ENCODE measurements at regions not wholly inside any gene's neighbourhood (a gene's known extent, or its start where the extent isn't known, plus 50 kb on each side); places are given as distances from the start of the nearest gene placed in this dataset.

- Histone ChIP-seq H3K9me3 (ENCODE audit: control insufficient read depth, low read length) (peaks cover 17% of the 10 kb centered on the region), H3K4me3 (ENCODE audit: low read length) (no peak overlapping the region), H3K4me1 (ENCODE audit: control insufficient read depth, insufficient read depth, low read length) (no peaks in the 10 kb centered on the region), H3K27me3 (ENCODE audit: control insufficient read depth, insufficient read depth, low read length, poor library complexity, severe bottlenecking) (no peaks in the 10 kb centered on the region), H3K36me3 (ENCODE audit: control insufficient read depth, insufficient read depth, low read length) (no peaks in the 10 kb centered on the region), H3K27ac (ENCODE audit: low read depth, low read length) (no peak overlapping the region), H3K9ac (ENCODE audit: extremely low read depth, low read length, poor library complexity, severe bottlenecking) (no peak overlapping the region)
- no peak overlapping the region for H3K27ac Mint-ChIP-seq
- H3K36me3 Mint-ChIP-seq (ENCODE audit: low read depth) = peaks cover 5% of the 10 kb centered on the region
- WGBS, 2 experiments (ENCODE audit: insufficient coverage in 1 of 2, insufficient read length in 1 of 2) = 60 to 85% methylated on average over 1 of the region's 1 CpG
- no peak for TF ChIP-seq CTCF (conservative IDR thresholded peaks at IDR 0.05)
- peaks cover 27% of the 10 kb centered on the region for H3K9me3 Mint-ChIP-seq
- H3K27me3 Mint-ChIP-seq (ENCODE audit: insufficient read depth) = peaks cover 8% of the 10 kb centered on the region
- H3K4me3 Mint-ChIP-seq = no peak overlapping the region
- DNase-seq = no peak
- H3K4me1 Mint-ChIP-seq = no peaks in the 10 kb centered on the region
Measured at GRCh38 chr4:77344001-77344400, 187.0 kb downstream of the CCNG2 start.

- H3K9ac ChIP-seq (ENCODE audit: extremely low read depth, low read length, poor library complexity, severe bottlenecking) = no peak overlapping the region
- H3K9me3 ChIP-seq (ENCODE audit: control insufficient read depth, low read length) = peaks cover 17% of the 10 kb centered on the region
- H3K27ac Mint-ChIP-seq = no peak overlapping the region
- WGBS, 2 experiments (ENCODE audit: insufficient coverage in 1 of 2, insufficient read length in 1 of 2) = 70 to 100% methylated on average over 1 of the region's 1 CpG
- no peak overlapping the region for H3K4me3 ChIP-seq (ENCODE audit: low read length)
- H3K36me3 Mint-ChIP-seq (ENCODE audit: low read depth) = peaks cover 5% of the 10 kb centered on the region
- TF ChIP-seq CTCF (conservative IDR thresholded peaks at IDR 0.05) = no peak
- no peaks in the 10 kb centered on the region for H3K27me3 ChIP-seq (ENCODE audit: control insufficient read depth, insufficient read depth, low read length, poor library complexity, severe bottlenecking)
- no peak overlapping the region for H3K4me3 Mint-ChIP-seq
- DNase-seq = no peak
- H3K27me3 Mint-ChIP-seq (ENCODE audit: insufficient read depth) = peaks cover 6% of the 10 kb centered on the region
- no peak overlapping the region for H3K27ac ChIP-seq (ENCODE audit: low read depth, low read length)
- H3K9me3 Mint-ChIP-seq = peaks cover 21% of the 10 kb centered on the region
- H3K4me1 Mint-ChIP-seq = no peaks in the 10 kb centered on the region
- H3K36me3 ChIP-seq (ENCODE audit: control insufficient read depth, insufficient read depth, low read length) = no peaks in the 10 kb centered on the region
- H3K4me1 ChIP-seq (ENCODE audit: control insufficient read depth, insufficient read depth, low read length) = no peaks in the 10 kb centered on the region
Measured at GRCh38 chr4:77344784-77345183, 187.8 kb downstream of the CCNG2 start.

- no peaks in the 10 kb centered on the region for H3K4me1 Mint-ChIP-seq
- H3K27me3 ChIP-seq (ENCODE audit: control insufficient read depth, insufficient read depth, low read length, poor library complexity, severe bottlenecking) = no peaks in the 10 kb centered on the region
- H3K4me1 ChIP-seq (ENCODE audit: control insufficient read depth, insufficient read depth, low read length) = no peaks in the 10 kb centered on the region
- H3K9me3 ChIP-seq (ENCODE audit: control insufficient read depth, low read length) = peaks cover 11% of the 10 kb centered on the region
- no peak overlapping the region for H3K27ac Mint-ChIP-seq
- no peaks in the 10 kb centered on the region for H3K36me3 Mint-ChIP-seq (ENCODE audit: low read depth)
- WGBS, 2 experiments (ENCODE audit: insufficient coverage in 1 of 2, insufficient read length in 1 of 2) = 85 to 92% methylated on average over 2 to 5 of the region's 5 CpGs
- DNase-seq = no peak
- H3K4me3 Mint-ChIP-seq = no peak overlapping the region
- no peak for TF ChIP-seq CTCF (conservative IDR thresholded peaks at IDR 0.05)
- no peak overlapping the region for H3K4me3 ChIP-seq (ENCODE audit: low read length)
- H3K36me3 ChIP-seq (ENCODE audit: control insufficient read depth, insufficient read depth, low read length) = no peaks in the 10 kb centered on the region
- H3K9ac ChIP-seq (ENCODE audit: extremely low read depth, low read length, poor library complexity, severe bottlenecking) = no peak overlapping the region
- peaks cover 3% of the 10 kb centered on the region for H3K9me3 Mint-ChIP-seq
- H3K27me3 Mint-ChIP-seq (ENCODE audit: insufficient read depth) = peaks cover 9% of the 10 kb centered on the region
- H3K27ac ChIP-seq (ENCODE audit: low read depth, low read length) = no peak overlapping the region
Measured at GRCh38 chr4:77347351-77347966, 190.5 kb downstream of the CCNG2 start.

Measured in endodermal cell (in vitro differentiated cells).